ENCODE measurements at regions not wholly inside any gene's neighbourhood (a gene's known extent, or its start where the extent isn't known, plus 50 kb on each side); places are given as distances from the start of the nearest gene placed in this dataset.

DNA sequence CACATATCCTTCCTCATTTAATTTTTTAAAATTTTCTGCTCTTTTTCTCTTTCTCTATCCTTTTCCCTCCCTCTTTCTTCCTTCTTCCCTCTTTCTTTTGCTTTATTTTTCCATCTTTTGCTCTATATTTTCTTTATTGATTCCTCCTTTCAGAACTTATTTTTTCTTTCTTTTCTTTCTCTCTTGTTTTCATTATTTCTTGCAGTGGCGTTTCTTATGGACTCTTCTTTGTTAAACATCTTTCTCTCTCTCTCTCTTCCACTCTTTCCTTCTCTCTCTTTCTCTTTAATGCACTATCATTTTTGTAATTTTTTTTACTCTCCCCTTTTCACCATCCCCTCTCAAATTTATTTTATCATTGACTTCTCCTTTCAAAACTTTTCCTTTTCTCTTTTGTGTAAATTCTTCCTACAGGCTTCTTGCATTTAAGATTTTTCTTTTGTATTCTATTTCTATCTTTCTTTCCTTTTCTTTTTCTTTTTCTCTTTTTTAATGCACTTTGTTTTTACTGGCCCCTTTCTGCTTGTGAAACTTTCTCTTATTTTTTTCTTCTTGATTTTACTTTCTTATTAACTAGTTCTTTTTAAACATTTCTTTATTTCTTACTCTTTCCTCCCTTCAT, 97.0 kb downstream of the RBMX2 start (continued):
- TF ChIP-seq, protein P1, sequence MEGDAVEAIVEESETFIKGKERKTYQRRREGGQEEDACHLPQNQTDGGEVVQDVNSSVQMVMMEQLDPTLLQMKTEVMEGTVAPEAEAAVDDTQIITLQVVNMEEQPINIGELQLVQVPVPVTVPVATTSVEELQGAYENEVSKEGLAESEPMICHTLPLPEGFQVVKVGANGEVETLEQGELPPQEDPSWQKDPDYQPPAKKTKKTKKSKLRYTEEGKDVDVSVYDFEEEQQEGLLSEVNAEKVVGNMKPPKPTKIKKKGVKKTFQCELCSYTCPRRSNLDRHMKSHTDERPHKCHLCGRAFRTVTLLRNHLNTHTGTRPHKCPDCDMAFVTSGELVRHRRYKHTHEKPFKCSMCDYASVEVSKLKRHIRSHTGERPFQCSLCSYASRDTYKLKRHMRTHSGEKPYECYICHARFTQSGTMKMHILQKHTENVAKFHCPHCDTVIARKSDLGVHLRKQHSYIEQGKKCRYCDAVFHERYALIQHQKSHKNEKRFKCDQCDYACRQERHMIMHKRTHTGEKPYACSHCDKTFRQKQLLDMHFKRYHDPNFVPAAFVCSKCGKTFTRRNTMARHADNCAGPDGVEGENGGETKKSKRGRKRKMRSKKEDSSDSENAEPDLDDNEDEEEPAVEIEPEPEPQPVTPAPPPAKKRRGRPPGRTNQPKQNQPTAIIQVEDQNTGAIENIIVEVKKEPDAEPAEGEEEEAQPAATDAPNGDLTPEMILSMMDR (conservative IDR thresholded peaks at IDR 0.05; ENCODE audit: low read depth in 2 of 2): no peak

DNA sequence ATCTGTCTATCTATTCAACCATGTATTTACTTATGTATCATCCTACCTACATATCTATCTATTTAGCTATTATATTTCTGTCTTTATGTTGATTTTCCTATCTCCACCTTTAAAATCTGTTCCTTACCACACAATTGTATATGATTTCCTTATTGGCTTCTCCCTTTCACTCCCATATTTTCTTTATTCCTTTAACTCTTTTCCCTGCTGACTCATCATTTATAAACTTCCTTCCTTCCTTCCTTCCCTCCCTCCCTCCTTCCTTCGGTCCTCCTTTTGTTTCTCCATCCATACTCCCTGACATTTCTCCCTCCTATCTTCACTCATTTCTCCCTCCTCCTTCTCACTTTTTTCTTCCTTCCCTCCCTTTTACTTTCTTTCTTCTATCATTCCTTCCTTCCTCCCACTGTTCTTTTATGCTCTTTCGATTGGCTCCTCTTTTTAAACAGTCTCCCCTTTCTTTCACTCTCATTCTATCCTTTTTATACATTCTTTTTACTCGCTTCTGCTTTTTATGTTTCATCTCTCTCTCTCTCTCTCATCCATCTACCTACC, 100.3 kb downstream of the RBMX2 start:
- H3K4me1 Mint-ChIP-seq: no peaks in the 10 kb centered on the region
- no peaks in the 10 kb centered on the region for H3K36me3 ChIP-seq (ENCODE audit: insufficient read depth)
- H2AFZ ChIP-seq: no peak overlapping the region
- no peak overlapping the region for H3K4me3 ChIP-seq
- no peak for DNase-seq (ENCODE audit: low spot score)
- no peaks in the 10 kb centered on the region for H3K9me3 Mint-ChIP-seq
- H3K79me2 ChIP-seq (replicated peaks; ENCODE audit: insufficient read depth): no peaks in the 10 kb centered on the region
- no peaks in the 10 kb centered on the region for H3K9me2 ChIP-seq (ENCODE audit: insufficient read depth)
- H3K27ac Mint-ChIP-seq: no peak overlapping the region
- no peaks in the 10 kb centered on the region for H3K27me3 ChIP-seq (ENCODE audit: insufficient read depth)
- H3K4me2 ChIP-seq: no peak overlapping the region
- H3F3A ChIP-seq (replicated peaks; ENCODE audit: low read depth): no peaks in the 10 kb centered on the region
- H3K27ac ChIP-seq (ENCODE audit: low read depth): no peak overlapping the region
- H3K4me3 Mint-ChIP-seq: no peak overlapping the region
- no peaks in the 10 kb centered on the region for H3K36me3 Mint-ChIP-seq (ENCODE audit: low read depth)
- peaks cover 5% of the 10 kb centered on the region for H3K27me3 Mint-ChIP-seq (ENCODE audit: insufficient read depth, low read depth, poor library complexity)
- no peak for ATAC-seq
- no peaks in the 10 kb centered on the region for H4K20me1 ChIP-seq (replicated peaks; ENCODE audit: insufficient read depth)
- H3K4me1 ChIP-seq (ENCODE audit: insufficient read depth): no peaks in the 10 kb centered on the region
- TF ChIP-seq, protein P2, sequence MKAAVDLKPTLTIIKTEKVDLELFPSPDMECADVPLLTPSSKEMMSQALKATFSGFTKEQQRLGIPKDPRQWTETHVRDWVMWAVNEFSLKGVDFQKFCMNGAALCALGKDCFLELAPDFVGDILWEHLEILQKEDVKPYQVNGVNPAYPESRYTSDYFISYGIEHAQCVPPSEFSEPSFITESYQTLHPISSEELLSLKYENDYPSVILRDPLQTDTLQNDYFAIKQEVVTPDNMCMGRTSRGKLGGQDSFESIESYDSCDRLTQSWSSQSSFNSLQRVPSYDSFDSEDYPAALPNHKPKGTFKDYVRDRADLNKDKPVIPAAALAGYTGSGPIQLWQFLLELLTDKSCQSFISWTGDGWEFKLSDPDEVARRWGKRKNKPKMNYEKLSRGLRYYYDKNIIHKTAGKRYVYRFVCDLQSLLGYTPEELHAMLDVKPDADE (IDR thresholded peaks at IDR 0.05): no peak
- no peak for TF ChIP-seq POLR2AphosphoS5 (IDR thresholded peaks at IDR 0.05; ENCODE audit: low read depth)
- TF ChIP-seq JUNB (IDR thresholded peaks at IDR 0.05; ENCODE audit: unreplicated experiment): no peak
- no peak for TF ChIP-seq ZNF114 (CRISPR knock-in tag; IDR thresholded peaks at IDR 0.05)
- no peak for TF ChIP-seq NANOG (IDR thresholded peaks at IDR 0.05; ENCODE audit: borderline replicate concordance)
- TF ChIP-seq ZNF331 (CRISPR knock-in tag; IDR thresholded peaks at IDR 0.05; ENCODE audit: low read depth): no peak
- TF ChIP-seq EZH2 (IDR thresholded peaks at IDR 0.05; ENCODE audit: low read depth, unreplicated experiment): no peak
- TF ChIP-seq, protein P1 (conservative IDR thresholded peaks at IDR 0.05; ENCODE audit: low read depth in 2 of 2): no peak
- TF ChIP-seq, protein P3, sequence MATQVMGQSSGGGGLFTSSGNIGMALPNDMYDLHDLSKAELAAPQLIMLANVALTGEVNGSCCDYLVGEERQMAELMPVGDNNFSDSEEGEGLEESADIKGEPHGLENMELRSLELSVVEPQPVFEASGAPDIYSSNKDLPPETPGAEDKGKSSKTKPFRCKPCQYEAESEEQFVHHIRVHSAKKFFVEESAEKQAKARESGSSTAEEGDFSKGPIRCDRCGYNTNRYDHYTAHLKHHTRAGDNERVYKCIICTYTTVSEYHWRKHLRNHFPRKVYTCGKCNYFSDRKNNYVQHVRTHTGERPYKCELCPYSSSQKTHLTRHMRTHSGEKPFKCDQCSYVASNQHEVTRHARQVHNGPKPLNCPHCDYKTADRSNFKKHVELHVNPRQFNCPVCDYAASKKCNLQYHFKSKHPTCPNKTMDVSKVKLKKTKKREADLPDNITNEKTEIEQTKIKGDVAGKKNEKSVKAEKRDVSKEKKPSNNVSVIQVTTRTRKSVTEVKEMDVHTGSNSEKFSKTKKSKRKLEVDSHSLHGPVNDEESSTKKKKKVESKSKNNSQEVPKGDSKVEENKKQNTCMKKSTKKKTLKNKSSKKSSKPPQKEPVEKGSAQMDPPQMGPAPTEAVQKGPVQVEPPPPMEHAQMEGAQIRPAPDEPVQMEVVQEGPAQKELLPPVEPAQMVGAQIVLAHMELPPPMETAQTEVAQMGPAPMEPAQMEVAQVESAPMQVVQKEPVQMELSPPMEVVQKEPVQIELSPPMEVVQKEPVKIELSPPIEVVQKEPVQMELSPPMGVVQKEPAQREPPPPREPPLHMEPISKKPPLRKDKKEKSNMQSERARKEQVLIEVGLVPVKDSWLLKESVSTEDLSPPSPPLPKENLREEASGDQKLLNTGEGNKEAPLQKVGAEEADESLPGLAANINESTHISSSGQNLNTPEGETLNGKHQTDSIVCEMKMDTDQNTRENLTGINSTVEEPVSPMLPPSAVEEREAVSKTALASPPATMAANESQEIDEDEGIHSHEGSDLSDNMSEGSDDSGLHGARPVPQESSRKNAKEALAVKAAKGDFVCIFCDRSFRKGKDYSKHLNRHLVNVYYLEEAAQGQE (IDR thresholded peaks at IDR 0.05; ENCODE audit: unreplicated experiment): no peak
